ENCODE measurements at regions not wholly inside any gene's neighbourhood (a gene's known extent, or its start where the extent isn't known, plus 50 kb on each side); places are given as distances from the start of the nearest gene placed in this dataset.

- DNase-seq, result no peak
- no peak for TF ChIP-seq CTCF (IDR thresholded peaks at IDR 0.05; ENCODE audit: low read depth, low read length)
- Histone ChIP-seq H3K36me3 (no peaks in the 10 kb centered on the region), H3K9me3 (no peaks in the 10 kb centered on the region), H3K4me3 (ENCODE audit: low read depth, low read length) (no peak overlapping the region), H3K27me3 (no peaks in the 10 kb centered on the region), H3K4me1 (no peaks in the 10 kb centered on the region)
Measured at GRCh38 chr3:3545360-3545759, 253.9 kb upstream of the LRRN1 start.

- TF ChIP-seq CTCF (IDR thresholded peaks at IDR 0.05; ENCODE audit: low read depth, low read length), result no peak
- Histone ChIP-seq H3K4me1 (no peaks in the 10 kb centered on the region), H3K4me3 (ENCODE audit: low read depth, low read length) (no peak overlapping the region), H3K9me3 (no peaks in the 10 kb centered on the region), H3K36me3 (no peaks in the 10 kb centered on the region), H3K27me3 (no peaks in the 10 kb centered on the region)
- DNase-seq, result no peak
Measured at GRCh38 chr3:3538451-3538850, 260.8 kb upstream of the LRRN1 start.

GRCh38 chr3:3532508-3532907 is 266.7 kb upstream of the LRRN1 start:
- Histone ChIP-seq H3K9me3 (no peaks in the 10 kb centered on the region), H3K4me1 (no peaks in the 10 kb centered on the region), H3K27me3 (no peaks in the 10 kb centered on the region), H3K36me3 (no peaks in the 10 kb centered on the region), H3K4me3 (ENCODE audit: low read depth, low read length) (no peak overlapping the region)
- no peak for DNase-seq
- no peak for TF ChIP-seq CTCF (IDR thresholded peaks at IDR 0.05; ENCODE audit: low read depth, low read length)

GRCh38 chr3:3531476-3531875 is 267.8 kb upstream of the LRRN1 start:
- Histone ChIP-seq H3K36me3 (no peaks in the 10 kb centered on the region), H3K4me1 (no peaks in the 10 kb centered on the region), H3K27me3 (no peaks in the 10 kb centered on the region), H3K4me3 (ENCODE audit: low read depth, low read length) (no peak overlapping the region), H3K9me3 (no peaks in the 10 kb centered on the region)
- TF ChIP-seq CTCF (IDR thresholded peaks at IDR 0.05; ENCODE audit: low read depth, low read length), result no peak
- DNase-seq, result no peak

- H3K36me3 ChIP-seq, result no peaks in the 10 kb centered on the region
- DNase-seq, result no peak
- H3K4me3 ChIP-seq (ENCODE audit: low read depth, low read length), result no peak overlapping the region
- TF ChIP-seq CTCF (IDR thresholded peaks at IDR 0.05; ENCODE audit: low read depth, low read length), result no peak
- no peaks in the 10 kb centered on the region for H3K4me1 ChIP-seq
- H3K27me3 ChIP-seq, result no peaks in the 10 kb centered on the region
- H3K9me3 ChIP-seq, result no peaks in the 10 kb centered on the region
Measured at GRCh38 chr3:3519266-3519665, 280.0 kb upstream of the LRRN1 start.

GRCh38 chr3:3516996-3517395 is 282.2 kb upstream of the LRRN1 start:
- no peaks in the 10 kb centered on the region for H3K36me3 ChIP-seq
- no peaks in the 10 kb centered on the region for H3K4me1 ChIP-seq
- DNase-seq, result no peak
- H3K9me3 ChIP-seq, result no peaks in the 10 kb centered on the region
- no peaks in the 10 kb centered on the region for H3K27me3 ChIP-seq
- H3K4me3 ChIP-seq (ENCODE audit: low read depth, low read length), result no peak overlapping the region
- no peak for TF ChIP-seq CTCF (IDR thresholded peaks at IDR 0.05; ENCODE audit: low read depth, low read length)
